ENCODE measurements at regions not wholly inside any gene's neighbourhood (a gene's known extent, or its start where the extent isn't known, plus 50 kb on each side); places are given as distances from the start of the nearest gene placed in this dataset.

DNA sequence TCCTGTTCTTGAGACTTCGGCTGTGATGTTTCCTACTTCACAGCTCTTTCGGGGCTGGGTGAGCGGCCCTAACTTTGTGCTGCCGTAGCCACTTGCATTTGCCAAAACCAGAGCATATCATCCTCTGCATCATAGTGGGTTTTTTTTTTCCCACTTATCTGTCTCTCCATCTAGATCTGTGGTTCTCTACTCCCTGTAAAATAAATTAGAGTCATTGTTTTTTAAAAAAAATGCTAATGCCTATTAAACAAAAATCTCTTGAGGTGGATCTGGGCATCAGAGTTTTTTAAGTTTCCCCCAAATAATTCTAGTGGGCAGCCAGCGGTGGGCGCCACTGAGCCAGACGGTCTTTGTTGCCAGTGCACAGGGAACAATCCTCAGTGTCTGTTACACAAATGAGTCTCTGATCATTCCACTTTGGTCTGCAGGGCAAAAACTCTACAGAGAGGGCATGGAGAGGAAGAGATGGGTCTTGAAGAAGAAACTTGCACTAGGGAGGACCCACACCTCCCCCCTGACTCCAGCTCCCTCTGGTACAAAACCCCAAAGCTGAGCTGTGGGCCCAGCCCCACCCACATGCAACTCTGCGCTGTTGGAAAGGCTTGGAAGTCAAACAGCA lies 62.4 kb upstream of the BCL2L14 start:
- TF ChIP-seq, protein P1, sequence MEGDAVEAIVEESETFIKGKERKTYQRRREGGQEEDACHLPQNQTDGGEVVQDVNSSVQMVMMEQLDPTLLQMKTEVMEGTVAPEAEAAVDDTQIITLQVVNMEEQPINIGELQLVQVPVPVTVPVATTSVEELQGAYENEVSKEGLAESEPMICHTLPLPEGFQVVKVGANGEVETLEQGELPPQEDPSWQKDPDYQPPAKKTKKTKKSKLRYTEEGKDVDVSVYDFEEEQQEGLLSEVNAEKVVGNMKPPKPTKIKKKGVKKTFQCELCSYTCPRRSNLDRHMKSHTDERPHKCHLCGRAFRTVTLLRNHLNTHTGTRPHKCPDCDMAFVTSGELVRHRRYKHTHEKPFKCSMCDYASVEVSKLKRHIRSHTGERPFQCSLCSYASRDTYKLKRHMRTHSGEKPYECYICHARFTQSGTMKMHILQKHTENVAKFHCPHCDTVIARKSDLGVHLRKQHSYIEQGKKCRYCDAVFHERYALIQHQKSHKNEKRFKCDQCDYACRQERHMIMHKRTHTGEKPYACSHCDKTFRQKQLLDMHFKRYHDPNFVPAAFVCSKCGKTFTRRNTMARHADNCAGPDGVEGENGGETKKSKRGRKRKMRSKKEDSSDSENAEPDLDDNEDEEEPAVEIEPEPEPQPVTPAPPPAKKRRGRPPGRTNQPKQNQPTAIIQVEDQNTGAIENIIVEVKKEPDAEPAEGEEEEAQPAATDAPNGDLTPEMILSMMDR (IDR thresholded peaks at IDR 0.05; ENCODE audit: extremely low read depth in 1 of 2, insufficient read depth in 1 of 2, low read depth in 1 of 2, low read length in 2 of 2), result peak; percentile 19 to 20
- no peak for TF ChIP-seq POLR2A (IDR thresholded peaks at IDR 0.05; ENCODE audit: low read depth, low read length)
